ENCODE measurements at regions not wholly inside any gene's neighbourhood (a gene's known extent, or its start where the extent isn't known, plus 50 kb on each side); places are given as distances from the start of the nearest gene placed in this dataset.

DNA sequence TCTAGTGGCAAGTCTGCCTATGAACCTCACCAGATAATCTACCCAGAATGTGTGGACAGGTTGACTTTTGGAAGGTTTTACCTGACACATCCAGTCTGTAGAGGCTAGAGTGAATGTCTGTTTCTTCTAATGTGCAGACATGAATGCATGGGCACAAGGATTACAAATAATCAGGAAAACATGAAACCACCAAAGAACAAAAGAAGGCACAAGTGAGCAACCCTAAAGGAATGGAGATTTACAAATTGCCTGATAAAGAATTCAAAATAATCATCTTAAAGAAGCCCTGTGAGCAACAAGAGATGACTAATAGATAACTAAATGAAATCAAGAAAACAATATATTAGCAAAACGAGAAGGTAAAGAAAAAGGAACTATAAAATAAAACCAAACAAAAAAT, 876.1 kb upstream of the ADGRB3 start:
- TF ChIP-seq, protein P1, sequence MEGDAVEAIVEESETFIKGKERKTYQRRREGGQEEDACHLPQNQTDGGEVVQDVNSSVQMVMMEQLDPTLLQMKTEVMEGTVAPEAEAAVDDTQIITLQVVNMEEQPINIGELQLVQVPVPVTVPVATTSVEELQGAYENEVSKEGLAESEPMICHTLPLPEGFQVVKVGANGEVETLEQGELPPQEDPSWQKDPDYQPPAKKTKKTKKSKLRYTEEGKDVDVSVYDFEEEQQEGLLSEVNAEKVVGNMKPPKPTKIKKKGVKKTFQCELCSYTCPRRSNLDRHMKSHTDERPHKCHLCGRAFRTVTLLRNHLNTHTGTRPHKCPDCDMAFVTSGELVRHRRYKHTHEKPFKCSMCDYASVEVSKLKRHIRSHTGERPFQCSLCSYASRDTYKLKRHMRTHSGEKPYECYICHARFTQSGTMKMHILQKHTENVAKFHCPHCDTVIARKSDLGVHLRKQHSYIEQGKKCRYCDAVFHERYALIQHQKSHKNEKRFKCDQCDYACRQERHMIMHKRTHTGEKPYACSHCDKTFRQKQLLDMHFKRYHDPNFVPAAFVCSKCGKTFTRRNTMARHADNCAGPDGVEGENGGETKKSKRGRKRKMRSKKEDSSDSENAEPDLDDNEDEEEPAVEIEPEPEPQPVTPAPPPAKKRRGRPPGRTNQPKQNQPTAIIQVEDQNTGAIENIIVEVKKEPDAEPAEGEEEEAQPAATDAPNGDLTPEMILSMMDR (IDR thresholded peaks at IDR 0.05) = no peak
- TF ChIP-seq POLR2A (IDR thresholded peaks at IDR 0.05) = no peak

Measured in vagina (tissue), 2 donors.